Lung (tissue), 11 donors: ENCODE measurements at regions not wholly inside any gene's neighbourhood (a gene's known extent, or its start where the extent isn't known, plus 50 kb on each side); places are given as distances from the start of the nearest gene placed in this dataset.

Source experiments
- ATAC-seq: fragments of 200-7000 bp; cut with Tn5 transposase; one replicate; pipeline ENCODE4 v1.9.1; 2020; ENCODE audit warnings: moderate number of reproducible peaks; ENCODE audit not compliant: insufficient read depth, low FRiP score
- DNase-seq, 3 donors: peaks; one replicate each; pipeline ENCODE4 v3.0.0-alpha.2; 2013 to 2017
- H3K27ac ChIP-seq, 2 donors: one replicate each; pipeline ENCODE4 v1.5.1; 2013; ENCODE audit warnings: mild to moderate bottlenecking in 2 of 2, moderate library complexity in 2 of 2, control low read depth in 1 of 2, inconsistent platforms in 1 of 2, low read depth in 1 of 2, low read length in 1 of 2
- H3K27me3 ChIP-seq, 3 donors: one replicate each; pipeline ENCODE4 v1.5.1; 2013; ENCODE audit warnings: low read length in 2 of 3; ENCODE audit not compliant: control insufficient read depth in 3 of 3, insufficient read depth in 3 of 3
- H3K36me3 ChIP-seq, 4 donors: one replicate each; pipeline ENCODE4 v1.5.1; 2013; ENCODE audit warnings: low read length in 4 of 4, mild to moderate bottlenecking in 1 of 4, moderate library complexity in 1 of 4; ENCODE audit not compliant: control insufficient read depth in 4 of 4, insufficient read depth in 4 of 4
- H3K4me1 ChIP-seq, 5 donors: one replicate each; pipeline ENCODE4 v1.5.1; 2013; ENCODE audit warnings: low read length in 5 of 5, mild to moderate bottlenecking in 2 of 5, moderate library complexity in 1 of 5; ENCODE audit not compliant: control insufficient read depth in 5 of 5, insufficient read depth in 5 of 5
- H3K4me3 ChIP-seq: one replicate; pipeline ENCODE4 v1.5.1; 2013; ENCODE audit warnings: mild to moderate bottlenecking, control low read depth, moderate library complexity
- H3K9ac ChIP-seq, 2 donors: one replicate each; pipeline ENCODE4 v1.5.1; 2013; ENCODE audit warnings: low read length in 2 of 2, control low read depth in 1 of 2; ENCODE audit not compliant: insufficient read depth in 1 of 2
- H3K9me3 ChIP-seq, 4 donors: one replicate each; pipeline ENCODE4 v1.5.1; 2013; ENCODE audit warnings: low read length in 3 of 4, mild to moderate bottlenecking in 1 of 4, moderate library complexity in 1 of 4; ENCODE audit not compliant: control insufficient read depth in 4 of 4, insufficient read depth in 3 of 4
- WGBS, 2 donors: extraction: QIAGEN DNeasy Blood & Tissue Kit; methylation state at CpG; one replicate each; pipeline ENCODE4 v1.1.7; 2013; 5-methylcytosine and 5-hydroxymethylcytosine counted together
- TF ChIP-seq, protein P1 (sequence below): IDR thresholded peaks from 2 replicates; pipeline ENCODE4 v1.5.1; 2012; ENCODE audit warnings: mild to moderate bottlenecking; ENCODE audit errors: control extremely low read depth, extremely low read depth
- donor health status: control.
- donor health status: control.
- donor health status: Bipolar disorder and iron deficiency.
- donor health status: healthy.
- donor health status: DM: yes; HTN: yes; CAD: no.

DNA sequence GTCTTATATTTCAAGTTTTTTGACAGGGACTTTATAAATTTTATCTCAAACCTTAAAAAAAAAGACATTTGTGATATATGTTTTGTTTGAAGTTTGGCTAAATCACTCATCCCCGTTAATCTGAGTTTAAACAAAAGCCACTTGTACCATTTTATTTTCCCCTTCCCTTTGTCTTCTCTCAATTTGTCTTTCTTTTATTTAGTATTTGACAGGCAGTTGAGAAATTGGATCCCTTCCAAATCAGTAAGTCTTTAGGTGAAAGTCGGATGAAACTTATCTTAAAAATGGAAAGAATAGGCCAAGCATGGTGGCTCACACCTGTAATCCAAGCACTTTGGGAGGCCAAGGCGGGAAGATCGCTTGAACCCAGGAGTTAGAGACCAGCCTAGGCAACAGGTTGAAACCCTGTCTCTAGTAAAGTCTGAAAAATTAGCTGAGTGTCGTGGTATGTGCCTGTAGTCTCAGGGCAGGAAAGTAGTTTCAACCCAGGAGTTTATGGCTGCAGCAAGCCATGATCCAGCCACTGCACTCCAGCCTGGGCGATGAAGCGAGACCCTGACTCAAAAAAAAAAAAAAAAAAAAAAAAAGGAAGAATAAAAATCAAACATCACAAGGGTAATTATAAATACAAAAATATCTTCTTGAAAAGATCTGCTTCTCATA lies 394.6 kb upstream of the TPM1 start:
- Histone ChIP-seq H3K4me1 (peaks cover 0 to 5% (median 0%) of the 10 kb centered on the region in 5 donors), H3K27ac (no peak overlapping the region), H3K9ac (no peak overlapping the region), H3K9me3 (no peaks in the 10 kb centered on the region), H3K27me3 (no peaks in the 10 kb centered on the region), H3K36me3 (peaks cover 0 to 8% (median under 1%) of the 10 kb centered on the region in 4 donors), H3K4me3 (no peak overlapping the region)
- ATAC-seq: no peak
- 87 to 92% methylated on average over 7 of the region's 7 CpGs for WGBS, 2 donors
- TF ChIP-seq, protein P1, sequence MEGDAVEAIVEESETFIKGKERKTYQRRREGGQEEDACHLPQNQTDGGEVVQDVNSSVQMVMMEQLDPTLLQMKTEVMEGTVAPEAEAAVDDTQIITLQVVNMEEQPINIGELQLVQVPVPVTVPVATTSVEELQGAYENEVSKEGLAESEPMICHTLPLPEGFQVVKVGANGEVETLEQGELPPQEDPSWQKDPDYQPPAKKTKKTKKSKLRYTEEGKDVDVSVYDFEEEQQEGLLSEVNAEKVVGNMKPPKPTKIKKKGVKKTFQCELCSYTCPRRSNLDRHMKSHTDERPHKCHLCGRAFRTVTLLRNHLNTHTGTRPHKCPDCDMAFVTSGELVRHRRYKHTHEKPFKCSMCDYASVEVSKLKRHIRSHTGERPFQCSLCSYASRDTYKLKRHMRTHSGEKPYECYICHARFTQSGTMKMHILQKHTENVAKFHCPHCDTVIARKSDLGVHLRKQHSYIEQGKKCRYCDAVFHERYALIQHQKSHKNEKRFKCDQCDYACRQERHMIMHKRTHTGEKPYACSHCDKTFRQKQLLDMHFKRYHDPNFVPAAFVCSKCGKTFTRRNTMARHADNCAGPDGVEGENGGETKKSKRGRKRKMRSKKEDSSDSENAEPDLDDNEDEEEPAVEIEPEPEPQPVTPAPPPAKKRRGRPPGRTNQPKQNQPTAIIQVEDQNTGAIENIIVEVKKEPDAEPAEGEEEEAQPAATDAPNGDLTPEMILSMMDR: no peak
- DNase-seq: no peak

- TF ChIP-seq, protein P1: peak; percentile 14
Observed at GRCh38 chr15:62648954-62649353, 393.6 kb upstream of the TPM1 start.

GRCh38 chr15:62649793-62650420 lies 392.6 kb upstream of the TPM1 start:
- ATAC-seq: no peak
- no peak for DNase-seq

More at GRCh38 chr15:62648954-62649353, 393.6 kb upstream of the TPM1 start:
- 86 to 89% methylated on average over 6 of the region's 6 CpGs for WGBS, 2 donors
- Histone ChIP-seq H3K27ac (no peak overlapping the region), H3K9me3 (no peaks in the 10 kb centered on the region), H3K9ac (no peak overlapping the region), H3K4me3 (no peak overlapping the region), H3K36me3 (peaks cover 2 to 12% (median 7%) of the 10 kb centered on the region in 4 donors), H3K27me3 (no peaks in the 10 kb centered on the region), H3K4me1 (peaks cover 0 to 5% (median 0%) of the 10 kb centered on the region in 5 donors)
- DNase-seq: peak in 2 of 3 donors; percentile 37 to 40
- peak; percentile 53 for ATAC-seq

More at GRCh38 chr15:62649793-62650420, 392.6 kb upstream of the TPM1 start:
- H3K4me3 ChIP-seq: no peak overlapping the region
- 83 to 85% methylated on average over 12 of the region's 12 CpGs for WGBS, 2 donors
- no peaks in the 10 kb centered on the region for H3K27me3 ChIP-seq
- H3K9ac ChIP-seq: no peak overlapping the region
- no peak overlapping the region for H3K27ac ChIP-seq
- H3K9me3 ChIP-seq: no peaks in the 10 kb centered on the region
- H3K4me1 ChIP-seq: peaks cover 0 to 5% (median 0%) of the 10 kb centered on the region in 5 donors
- TF ChIP-seq, protein P1: no peak
- peaks cover 2 to 14% (median 9%) of the 10 kb centered on the region in 4 donors for H3K36me3 ChIP-seq
